Osteoblast (primary cell): ENCODE measurements at regions not wholly inside any gene's neighbourhood (a gene's known extent, or its start where the extent isn't known, plus 50 kb on each side); places are given as distances from the start of the nearest gene placed in this dataset.

Source experiments
- DNase-seq: peaks from one replicate; pipeline ENCODE4 v3.0.0; 2011; ENCODE audit warnings: low spot score, mixed read lengths; ENCODE audit not compliant: insufficient read length; ENCODE audit errors: missing footprints
- H2AFZ ChIP-seq: 2 replicates; pipeline ENCODE4 v1.6.0; 2011; ENCODE audit warnings: mild to moderate bottlenecking, low read length
- H3K27ac ChIP-seq: 2 replicates; pipeline ENCODE4 v1.5.1; 2011; ENCODE audit warnings: mild to moderate bottlenecking, low read depth, low read length, moderate library complexity
- H3K27me3 ChIP-seq: 2 replicates; pipeline ENCODE4 v1.6.0; 2012; ENCODE audit warnings: mild to moderate bottlenecking, control low read depth, inconsistent platforms, low read length, moderate library complexity; ENCODE audit not compliant: insufficient read depth
- H3K36me3 ChIP-seq: 2 replicates; pipeline ENCODE4 v1.5.1; 2011; ENCODE audit warnings: mild to moderate bottlenecking, low read length, control low read depth, moderate library complexity; ENCODE audit not compliant: insufficient read depth
- H3K4me1 ChIP-seq: 2 replicates; pipeline ENCODE4 v1.5.1; 2011; ENCODE audit warnings: mild to moderate bottlenecking, low read length, control low read depth, moderate library complexity; ENCODE audit not compliant: insufficient read depth
- H3K4me2 ChIP-seq: 2 replicates; pipeline ENCODE4 v1.6.0; 2011; ENCODE audit warnings: mild to moderate bottlenecking, low read length; ENCODE audit not compliant: insufficient read depth
- H3K4me3 ChIP-seq: fragments of 200-600 bp; sonication (generic); 3 replicates; pipeline ENCODE4 v1.5.1; 2012; ENCODE audit warnings: mild to moderate bottlenecking, low read length, inconsistent platforms; ENCODE audit not compliant: insufficient read depth
- H3K79me2 ChIP-seq: 2 replicates; pipeline ENCODE4 v1.6.0; 2012; ENCODE audit warnings: mild to moderate bottlenecking, low read length, control low read depth, inconsistent platforms; ENCODE audit not compliant: insufficient read depth
- H3K9me3 ChIP-seq: 2 replicates; pipeline ENCODE4 v1.5.1; 2011; ENCODE audit warnings: low read depth, low read length, control low read depth
- H4K20me1 ChIP-seq: 2 replicates; pipeline ENCODE4 v1.6.0; 2012; ENCODE audit warnings: mild to moderate bottlenecking, low read length, control low read depth; ENCODE audit not compliant: insufficient read depth
- TF ChIP-seq, protein P1 (sequence below): IDR thresholded peaks from 2 replicates; pipeline ENCODE4 v1.5.1; 2011; ENCODE audit warnings: mild to moderate bottlenecking, low read depth, low read length, moderate library complexity; ENCODE audit errors: extremely low read depth

DNA sequence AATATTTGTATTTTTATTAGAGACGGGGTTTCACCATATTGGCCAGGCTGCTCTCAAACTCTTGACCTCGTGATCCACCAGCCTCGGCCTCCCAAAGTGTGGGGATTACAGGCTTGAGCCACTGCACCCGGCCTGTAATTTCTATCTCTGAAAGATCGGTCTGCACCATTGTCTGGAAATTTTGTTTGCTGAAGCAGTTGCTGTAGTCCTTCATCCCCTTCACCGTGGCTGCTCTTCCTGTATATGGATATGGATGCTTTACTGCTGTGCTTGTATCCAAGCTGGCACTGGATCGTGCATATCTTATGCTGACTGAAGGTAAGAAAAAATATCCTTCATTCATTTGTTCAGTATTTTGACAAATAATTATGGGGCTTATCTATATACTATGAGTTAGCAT, 338.4 kb upstream of the GNPDA2 start:
- Histone ChIP-seq H3K4me3 (no peak overlapping the region), H3K27me3 (no peaks in the 10 kb centered on the region), H3K79me2 (no peaks in the 10 kb centered on the region), H2AFZ (no peak overlapping the region), H3K4me2 (no peak overlapping the region), H3K36me3 (no peaks in the 10 kb centered on the region), H3K4me1 (no peaks in the 10 kb centered on the region), H3K9me3 (no peaks in the 10 kb centered on the region), H3K27ac (no peak overlapping the region), H4K20me1 (no peaks in the 10 kb centered on the region)
- TF ChIP-seq, protein P1, sequence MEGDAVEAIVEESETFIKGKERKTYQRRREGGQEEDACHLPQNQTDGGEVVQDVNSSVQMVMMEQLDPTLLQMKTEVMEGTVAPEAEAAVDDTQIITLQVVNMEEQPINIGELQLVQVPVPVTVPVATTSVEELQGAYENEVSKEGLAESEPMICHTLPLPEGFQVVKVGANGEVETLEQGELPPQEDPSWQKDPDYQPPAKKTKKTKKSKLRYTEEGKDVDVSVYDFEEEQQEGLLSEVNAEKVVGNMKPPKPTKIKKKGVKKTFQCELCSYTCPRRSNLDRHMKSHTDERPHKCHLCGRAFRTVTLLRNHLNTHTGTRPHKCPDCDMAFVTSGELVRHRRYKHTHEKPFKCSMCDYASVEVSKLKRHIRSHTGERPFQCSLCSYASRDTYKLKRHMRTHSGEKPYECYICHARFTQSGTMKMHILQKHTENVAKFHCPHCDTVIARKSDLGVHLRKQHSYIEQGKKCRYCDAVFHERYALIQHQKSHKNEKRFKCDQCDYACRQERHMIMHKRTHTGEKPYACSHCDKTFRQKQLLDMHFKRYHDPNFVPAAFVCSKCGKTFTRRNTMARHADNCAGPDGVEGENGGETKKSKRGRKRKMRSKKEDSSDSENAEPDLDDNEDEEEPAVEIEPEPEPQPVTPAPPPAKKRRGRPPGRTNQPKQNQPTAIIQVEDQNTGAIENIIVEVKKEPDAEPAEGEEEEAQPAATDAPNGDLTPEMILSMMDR: no peak
- DNase-seq: no peak

- Histone ChIP-seq H2AFZ (no peak overlapping the region), H4K20me1 (no peaks in the 10 kb centered on the region), H3K79me2 (no peaks in the 10 kb centered on the region), H3K4me2 (no peak overlapping the region), H3K4me1 (no peaks in the 10 kb centered on the region), H3K27me3 (no peaks in the 10 kb centered on the region), H3K9me3 (no peaks in the 10 kb centered on the region), H3K4me3 (no peak overlapping the region), H3K36me3 (no peaks in the 10 kb centered on the region), H3K27ac (no peak overlapping the region)
- TF ChIP-seq, protein P1: no peak
- DNase-seq: no peak
Measured at GRCh38 chr4:45063696-45064095, 337.3 kb upstream of the GNPDA2 start.

DNA sequence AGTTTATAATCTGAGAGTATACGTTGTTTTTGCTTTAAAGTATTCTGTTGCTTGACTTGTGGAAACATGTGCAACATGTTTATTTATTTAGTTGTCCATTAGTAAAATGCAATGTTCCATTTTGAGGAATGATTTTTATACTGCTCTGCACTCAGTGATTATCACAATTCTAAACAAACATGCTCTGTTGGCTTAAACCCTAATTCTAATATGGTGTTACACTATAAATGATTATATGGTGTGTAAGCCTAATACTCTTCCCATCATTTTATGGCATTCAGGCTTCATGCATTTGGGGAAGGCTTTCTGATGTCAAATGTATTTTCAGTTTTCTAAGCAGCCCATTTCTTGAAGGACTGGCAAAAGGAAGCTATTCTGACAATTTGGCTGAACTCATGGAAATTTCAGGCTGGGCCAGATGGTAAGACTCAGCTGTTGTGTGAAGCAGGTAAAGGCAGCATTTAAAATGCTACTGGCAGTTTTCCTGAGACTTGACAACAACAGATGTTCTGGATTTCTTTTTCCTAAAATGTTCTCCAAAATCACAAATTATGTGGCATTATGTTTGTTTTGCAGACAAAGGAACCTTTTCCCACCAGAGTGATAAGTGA, 336.7 kb upstream of the GNPDA2 start:
- Histone ChIP-seq H3K9me3 (no peaks in the 10 kb centered on the region), H3K4me3 (no peak overlapping the region), H3K79me2 (no peaks in the 10 kb centered on the region), H3K27ac (no peak overlapping the region), H2AFZ (no peak overlapping the region), H3K27me3 (no peaks in the 10 kb centered on the region), H3K4me1 (no peaks in the 10 kb centered on the region), H4K20me1 (no peaks in the 10 kb centered on the region), H3K4me2 (no peak overlapping the region), H3K36me3 (no peaks in the 10 kb centered on the region)
- TF ChIP-seq, protein P1: no peak
- DNase-seq: no peak

GRCh38 chr4:45043911-45044310, 317.6 kb upstream of the GNPDA2 start:
- TF ChIP-seq, protein P1: no peak
- Histone ChIP-seq H3K4me1 (no peaks in the 10 kb centered on the region), H2AFZ (no peak overlapping the region), H3K27ac (no peak overlapping the region), H3K4me3 (no peak overlapping the region), H3K9me3 (no peaks in the 10 kb centered on the region), H3K36me3 (no peaks in the 10 kb centered on the region), H3K4me2 (no peak overlapping the region), H3K79me2 (no peaks in the 10 kb centered on the region), H3K27me3 (no peaks in the 10 kb centered on the region), H4K20me1 (no peaks in the 10 kb centered on the region)
- DNase-seq: no peak
